SH-SY5Y (cell line): ENCODE measurements at regions not wholly inside any gene's neighbourhood (a gene's known extent, or its start where the extent isn't known, plus 50 kb on each side); places are given as distances from the start of the nearest gene placed in this dataset.

Experiments
- GATA2 ChIP-seq: IDR thresholded peaks from 2 replicates; pipeline ENCODE4 v1.6.1; 2011; ENCODE audit warnings: mild to moderate bottlenecking, low read depth, low read length
- GATA3 ChIP-seq: IDR thresholded peaks from 2 replicates; pipeline ENCODE4 v1.6.1; 2011; ENCODE audit warnings: low read depth, mild to moderate bottlenecking, low read length, moderate library complexity

DNA sequence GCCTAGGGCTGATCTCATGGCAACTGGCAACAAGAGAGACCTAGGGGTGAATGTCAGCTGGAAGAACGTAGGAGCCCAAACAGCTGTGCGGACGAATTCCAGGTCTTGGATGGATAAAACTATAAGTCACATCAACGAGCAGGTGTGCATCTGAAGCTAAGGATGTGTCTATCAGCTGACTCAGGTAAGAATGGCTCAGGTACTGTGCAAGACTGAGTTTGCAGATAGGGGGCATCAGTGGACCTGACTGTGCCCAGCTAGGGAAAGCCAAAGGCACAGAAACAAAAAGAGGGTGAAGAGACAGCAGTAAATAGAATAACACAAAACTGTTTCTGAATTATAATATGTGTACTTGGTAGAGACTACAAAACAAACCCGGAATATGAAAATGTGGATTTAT lies 357.3 kb downstream of the ZEB2 start:
- no peak for TF ChIP-seq GATA2
- no peak for TF ChIP-seq GATA3
